ENCODE measurements at regions not wholly inside any gene's neighbourhood (a gene's known extent, or its start where the extent isn't known, plus 50 kb on each side); places are given as distances from the start of the nearest gene placed in this dataset.

DNA sequence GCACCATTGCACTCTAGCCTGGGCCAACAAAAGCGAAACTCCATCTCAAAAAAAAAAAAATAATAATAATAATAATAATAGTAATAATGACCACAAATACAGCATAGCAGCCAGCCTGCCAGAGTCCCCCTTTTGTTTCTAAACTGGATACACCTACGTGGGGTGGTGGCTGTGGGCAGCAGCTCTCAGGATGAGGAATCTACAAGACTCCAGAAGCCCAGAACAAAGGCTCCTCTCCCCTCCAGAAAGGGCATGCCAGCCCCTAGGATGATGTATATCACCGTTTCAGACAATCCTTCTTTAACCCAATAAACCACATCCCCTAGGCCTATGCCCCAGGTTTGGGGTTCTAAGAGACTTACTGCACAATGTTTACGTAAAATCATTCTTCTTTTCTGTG lies 155.9 kb downstream of the QRSL1 start:
- POLR2A ChIA-PET = no interaction called here
- no peaks in the 10 kb centered on the region for H3K9me3 ChIP-seq (ENCODE audit: control insufficient read depth in 1 of 2, insufficient read depth in 1 of 2, low read depth in 1 of 2, low read length in 2 of 2)
- H3K4me2 ChIP-seq (ENCODE audit: low read length) = no peak overlapping the region
- ATAC-seq = no peak
- intact Hi-C loops (cut with micrococcal nuclease) = no loop called here
- CTCF ChIA-PET = no interaction called here
- H3K27me3 ChIP-seq (ENCODE audit: insufficient read depth, low read length) = no peaks in the 10 kb centered on the region
- no peak overlapping the region for H3K4me3 ChIP-seq (replicated peaks in 1 of 2; ENCODE audit: low read depth in 1 of 2, low read length in 2 of 2)
- H4K20me1 ChIP-seq (ENCODE audit: insufficient read depth) = no peaks in the 10 kb centered on the region
- no peaks in the 10 kb centered on the region for H3K9me2 ChIP-seq (ENCODE audit: insufficient read depth)
- no TSS peak for BruUV-seq (replicated peaks)
- TF ChIP-seq ELF1 (IDR thresholded peaks at IDR 0.05; ENCODE audit: borderline replicate concordance, low read depth) (no peak), EGR1 (IDR thresholded peaks at IDR 0.05; ENCODE audit: low read depth) (no peak), EZH2 (IDR thresholded peaks at IDR 0.05) (no peak), EZH2phosphoT487 (IDR thresholded peaks at IDR 0.05; ENCODE audit: borderline replicate concordance) (no peak), JUND (IDR thresholded peaks at IDR 0.05) (no peak), ZNF274 (IDR thresholded peaks at IDR 0.05; ENCODE audit: low read depth, low read length) (no peak), SRF (IDR thresholded peaks at IDR 0.05; ENCODE audit: low read depth) (no peak), POLR2A (IDR thresholded peaks at IDR 0.05; ENCODE audit: borderline replicate concordance, extremely low read depth, insufficient read depth, insufficient read length) (no peak), YY1 (IDR thresholded peaks at IDR 0.05; ENCODE audit: extremely low read depth, insufficient replicate concordance, low read depth, low read length) (no peak)
- TF ChIP-seq, protein P1, sequence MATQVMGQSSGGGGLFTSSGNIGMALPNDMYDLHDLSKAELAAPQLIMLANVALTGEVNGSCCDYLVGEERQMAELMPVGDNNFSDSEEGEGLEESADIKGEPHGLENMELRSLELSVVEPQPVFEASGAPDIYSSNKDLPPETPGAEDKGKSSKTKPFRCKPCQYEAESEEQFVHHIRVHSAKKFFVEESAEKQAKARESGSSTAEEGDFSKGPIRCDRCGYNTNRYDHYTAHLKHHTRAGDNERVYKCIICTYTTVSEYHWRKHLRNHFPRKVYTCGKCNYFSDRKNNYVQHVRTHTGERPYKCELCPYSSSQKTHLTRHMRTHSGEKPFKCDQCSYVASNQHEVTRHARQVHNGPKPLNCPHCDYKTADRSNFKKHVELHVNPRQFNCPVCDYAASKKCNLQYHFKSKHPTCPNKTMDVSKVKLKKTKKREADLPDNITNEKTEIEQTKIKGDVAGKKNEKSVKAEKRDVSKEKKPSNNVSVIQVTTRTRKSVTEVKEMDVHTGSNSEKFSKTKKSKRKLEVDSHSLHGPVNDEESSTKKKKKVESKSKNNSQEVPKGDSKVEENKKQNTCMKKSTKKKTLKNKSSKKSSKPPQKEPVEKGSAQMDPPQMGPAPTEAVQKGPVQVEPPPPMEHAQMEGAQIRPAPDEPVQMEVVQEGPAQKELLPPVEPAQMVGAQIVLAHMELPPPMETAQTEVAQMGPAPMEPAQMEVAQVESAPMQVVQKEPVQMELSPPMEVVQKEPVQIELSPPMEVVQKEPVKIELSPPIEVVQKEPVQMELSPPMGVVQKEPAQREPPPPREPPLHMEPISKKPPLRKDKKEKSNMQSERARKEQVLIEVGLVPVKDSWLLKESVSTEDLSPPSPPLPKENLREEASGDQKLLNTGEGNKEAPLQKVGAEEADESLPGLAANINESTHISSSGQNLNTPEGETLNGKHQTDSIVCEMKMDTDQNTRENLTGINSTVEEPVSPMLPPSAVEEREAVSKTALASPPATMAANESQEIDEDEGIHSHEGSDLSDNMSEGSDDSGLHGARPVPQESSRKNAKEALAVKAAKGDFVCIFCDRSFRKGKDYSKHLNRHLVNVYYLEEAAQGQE (IDR thresholded peaks at IDR 0.05; ENCODE audit: low read depth) = no peak
- peaks cover 0 to 15% of the 10 kb centered on the region in 2 experiments; a peak in 2 of 4 replicates for H3K4me1 ChIP-seq (ENCODE audit: control insufficient read depth in 1 of 2, insufficient read depth in 2 of 2, low read length in 2 of 2)
- no peak overlapping the region for H3K9ac ChIP-seq (ENCODE audit: low read length)
- no peaks in the 10 kb centered on the region for H3K36me3 ChIP-seq (ENCODE audit: control insufficient read depth in 1 of 2, insufficient read depth in 2 of 2, low read length in 2 of 2)
- no peaks in the 10 kb centered on the region for H3K79me2 ChIP-seq (ENCODE audit: insufficient read depth, low read length)
- RAD21 ChIA-PET (ENCODE audit: low non-redundant PET in 1 of 2, low total read pairs in 2 of 2, uncharacterized antibody in 2 of 2, unreplicated experiment in 2 of 2) = no interaction called here
- H2AFZ ChIP-seq (ENCODE audit: low read depth, low read length, poor library complexity, severe bottlenecking) = no peak overlapping the region
- no peak for DNase-seq (ENCODE audit: low read depth, low spot score)
- H3K27ac ChIP-seq (ENCODE audit: low read depth, low read length) = no peak overlapping the region
